ENCODE measurements at regions not wholly inside any gene's neighbourhood (a gene's known extent, or its start where the extent isn't known, plus 50 kb on each side); places are given as distances from the start of the nearest gene placed in this dataset.

DNA sequence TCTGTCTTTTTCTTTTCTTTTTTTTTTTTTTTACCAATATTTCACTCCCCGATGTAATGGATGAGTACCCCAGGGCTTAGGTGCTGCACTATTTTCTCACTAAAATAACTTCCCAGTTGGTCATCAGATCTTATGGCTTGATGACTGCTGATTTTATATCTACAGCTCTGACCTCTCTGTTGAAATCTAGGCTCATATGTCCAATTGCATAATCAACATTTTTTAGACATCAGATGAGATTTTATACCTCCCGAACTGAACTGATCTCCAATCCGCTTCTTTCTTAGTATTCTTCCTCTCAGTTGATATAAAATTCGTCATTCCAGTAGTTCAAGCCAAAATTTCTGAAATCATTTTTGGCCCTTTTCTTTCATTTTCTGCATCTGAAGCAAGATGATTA is 1236.5 kb downstream of the SLC16A7 start:
- TF ChIP-seq, protein P1, sequence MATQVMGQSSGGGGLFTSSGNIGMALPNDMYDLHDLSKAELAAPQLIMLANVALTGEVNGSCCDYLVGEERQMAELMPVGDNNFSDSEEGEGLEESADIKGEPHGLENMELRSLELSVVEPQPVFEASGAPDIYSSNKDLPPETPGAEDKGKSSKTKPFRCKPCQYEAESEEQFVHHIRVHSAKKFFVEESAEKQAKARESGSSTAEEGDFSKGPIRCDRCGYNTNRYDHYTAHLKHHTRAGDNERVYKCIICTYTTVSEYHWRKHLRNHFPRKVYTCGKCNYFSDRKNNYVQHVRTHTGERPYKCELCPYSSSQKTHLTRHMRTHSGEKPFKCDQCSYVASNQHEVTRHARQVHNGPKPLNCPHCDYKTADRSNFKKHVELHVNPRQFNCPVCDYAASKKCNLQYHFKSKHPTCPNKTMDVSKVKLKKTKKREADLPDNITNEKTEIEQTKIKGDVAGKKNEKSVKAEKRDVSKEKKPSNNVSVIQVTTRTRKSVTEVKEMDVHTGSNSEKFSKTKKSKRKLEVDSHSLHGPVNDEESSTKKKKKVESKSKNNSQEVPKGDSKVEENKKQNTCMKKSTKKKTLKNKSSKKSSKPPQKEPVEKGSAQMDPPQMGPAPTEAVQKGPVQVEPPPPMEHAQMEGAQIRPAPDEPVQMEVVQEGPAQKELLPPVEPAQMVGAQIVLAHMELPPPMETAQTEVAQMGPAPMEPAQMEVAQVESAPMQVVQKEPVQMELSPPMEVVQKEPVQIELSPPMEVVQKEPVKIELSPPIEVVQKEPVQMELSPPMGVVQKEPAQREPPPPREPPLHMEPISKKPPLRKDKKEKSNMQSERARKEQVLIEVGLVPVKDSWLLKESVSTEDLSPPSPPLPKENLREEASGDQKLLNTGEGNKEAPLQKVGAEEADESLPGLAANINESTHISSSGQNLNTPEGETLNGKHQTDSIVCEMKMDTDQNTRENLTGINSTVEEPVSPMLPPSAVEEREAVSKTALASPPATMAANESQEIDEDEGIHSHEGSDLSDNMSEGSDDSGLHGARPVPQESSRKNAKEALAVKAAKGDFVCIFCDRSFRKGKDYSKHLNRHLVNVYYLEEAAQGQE (IDR thresholded peaks at IDR 0.05), result no peak
- TF ChIP-seq CTCF (IDR thresholded peaks at IDR 0.05; ENCODE audit: low read depth, low read length, missing input control), result no peak
- TF ChIP-seq RAD21 (IDR thresholded peaks at IDR 0.05), result no peak
- no peak for TF ChIP-seq MAX (IDR thresholded peaks at IDR 0.05)
- TF ChIP-seq FOXA1 (IDR thresholded peaks at IDR 0.05), result no peak
- no peak for TF ChIP-seq JUND (IDR thresholded peaks at IDR 0.05)
- no peak for TF ChIP-seq GABPA (IDR thresholded peaks at IDR 0.05 in 1 of 2, conservative IDR thresholded peaks at IDR 0.05 in 1 of 2)
- TF ChIP-seq SP1 (IDR thresholded peaks at IDR 0.05), result no peak
- TF ChIP-seq EGR1 (IDR thresholded peaks at IDR 0.05; ENCODE audit: low read depth in 2 of 2), result no peak
- no peak for TF ChIP-seq YY1 (IDR thresholded peaks at IDR 0.05)
- TF ChIP-seq TAF1 (conservative IDR thresholded peaks at IDR 0.05), result no peak
- TF ChIP-seq RXRA (IDR thresholded peaks at IDR 0.05), result no peak
- TF ChIP-seq, protein P2, sequence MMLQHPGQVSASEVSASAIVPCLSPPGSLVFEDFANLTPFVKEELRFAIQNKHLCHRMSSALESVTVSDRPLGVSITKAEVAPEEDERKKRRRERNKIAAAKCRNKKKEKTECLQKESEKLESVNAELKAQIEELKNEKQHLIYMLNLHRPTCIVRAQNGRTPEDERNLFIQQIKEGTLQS (IDR thresholded peaks at IDR 0.05), result no peak
- TF ChIP-seq HNF4A (conservative IDR thresholded peaks at IDR 0.05), result no peak
